Neutrophil (primary cell): ENCODE measurements at regions not wholly inside any gene's neighbourhood (a gene's known extent, or its start where the extent isn't known, plus 50 kb on each side); places are given as distances from the start of the nearest gene placed in this dataset.

Source experiments
- H3K27ac ChIP-seq: fragments of 200-600 bp; sonication (generic); 2 replicates; pipeline ENCODE4 v1.5.1; 2016; ENCODE audit warnings: mild to moderate bottlenecking, moderate library complexity
- H3K27me3 ChIP-seq: fragments of 200-600 bp; sonication (generic); 2 replicates; pipeline ENCODE4 v1.6.0; 2016; ENCODE audit warnings: mild to moderate bottlenecking
- H3K36me3 ChIP-seq: fragments of 200-600 bp; sonication (generic); 2 replicates; pipeline ENCODE4 v1.5.1; 2017
- H3K4me1 ChIP-seq, 2 experiments: fragments of 200-600 bp in 1 of 2; sonication (generic) in 1 of 2; 1 replicate in 1 of 2; 2 replicates in 1 of 2; pipeline versions ENCODE4 v1.5.1 to v1.6.1; 2013 to 2016; ENCODE audit warnings: low read depth in 1 of 2, low read length in 1 of 2, mild to moderate bottlenecking in 1 of 2, moderate library complexity in 1 of 2; ENCODE audit not compliant: control insufficient read depth in 1 of 2, insufficient read depth in 1 of 2
- H3K4me3 ChIP-seq, 2 experiments: fragments of 200-600 bp in 1 of 2; sonication (generic) in 1 of 2; 1 replicate in 1 of 2; 2 replicates in 1 of 2; pipeline ENCODE4 v1.5.1; 2013 to 2016; ENCODE audit warnings: low read depth in 1 of 2, low read length in 1 of 2, mild to moderate bottlenecking in 1 of 2, moderate library complexity in 1 of 2
- H3K9me3 ChIP-seq: fragments of 200-600 bp; sonication (generic); 2 replicates; pipeline ENCODE4 v1.5.1; 2016
- TF ChIP-seq, protein P1 (sequence below): fragments of 200-600 bp; sonication (generic); IDR thresholded peaks from 2 replicates; pipeline ENCODE4 v1.5.1; 2016; ENCODE audit warnings: antibody characterized with exemption

DNA sequence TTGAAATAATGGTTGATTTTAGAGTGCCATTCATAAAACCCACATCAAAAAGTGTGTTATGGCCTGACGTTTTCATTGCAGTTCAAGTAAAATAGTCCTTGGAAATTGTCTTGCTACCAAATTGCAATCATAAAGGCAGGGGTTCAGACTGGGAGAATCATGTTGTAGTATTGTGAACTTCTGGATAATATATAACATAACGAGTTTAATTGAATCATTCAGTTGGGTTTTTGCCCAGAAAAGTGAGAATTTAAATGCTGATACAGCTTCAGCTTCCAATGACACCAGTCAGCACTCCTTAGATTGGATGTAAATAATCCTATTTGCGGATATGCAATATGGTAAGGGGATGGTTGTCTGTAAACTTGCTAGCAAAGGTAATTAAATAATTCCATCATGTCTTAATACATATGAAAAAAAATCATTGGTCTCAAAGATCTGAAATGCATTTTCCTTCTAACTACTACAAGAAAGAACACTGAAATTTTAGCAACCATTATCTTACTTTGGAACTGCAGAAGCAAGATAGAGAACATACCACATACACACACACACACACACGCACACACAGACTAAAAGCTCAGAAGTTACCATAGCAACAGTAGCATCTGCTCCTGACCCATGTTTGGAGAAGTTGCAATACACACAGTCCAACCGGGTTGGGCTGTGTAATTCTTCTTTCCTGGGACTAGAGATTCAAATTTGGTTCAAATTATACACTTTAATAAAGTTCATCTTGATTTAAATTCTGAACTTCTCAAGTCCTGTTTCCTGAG lies 686.2 kb upstream of the NR2F2 start:
- no peak overlapping the region for H3K4me3 ChIP-seq
- no peaks in the 10 kb centered on the region for H3K4me1 ChIP-seq
- H3K36me3 ChIP-seq: no peaks in the 10 kb centered on the region
- no peaks in the 10 kb centered on the region for H3K9me3 ChIP-seq
- H3K27me3 ChIP-seq: no peaks in the 10 kb centered on the region
- no peak overlapping the region for H3K27ac ChIP-seq
- TF ChIP-seq, protein P1, sequence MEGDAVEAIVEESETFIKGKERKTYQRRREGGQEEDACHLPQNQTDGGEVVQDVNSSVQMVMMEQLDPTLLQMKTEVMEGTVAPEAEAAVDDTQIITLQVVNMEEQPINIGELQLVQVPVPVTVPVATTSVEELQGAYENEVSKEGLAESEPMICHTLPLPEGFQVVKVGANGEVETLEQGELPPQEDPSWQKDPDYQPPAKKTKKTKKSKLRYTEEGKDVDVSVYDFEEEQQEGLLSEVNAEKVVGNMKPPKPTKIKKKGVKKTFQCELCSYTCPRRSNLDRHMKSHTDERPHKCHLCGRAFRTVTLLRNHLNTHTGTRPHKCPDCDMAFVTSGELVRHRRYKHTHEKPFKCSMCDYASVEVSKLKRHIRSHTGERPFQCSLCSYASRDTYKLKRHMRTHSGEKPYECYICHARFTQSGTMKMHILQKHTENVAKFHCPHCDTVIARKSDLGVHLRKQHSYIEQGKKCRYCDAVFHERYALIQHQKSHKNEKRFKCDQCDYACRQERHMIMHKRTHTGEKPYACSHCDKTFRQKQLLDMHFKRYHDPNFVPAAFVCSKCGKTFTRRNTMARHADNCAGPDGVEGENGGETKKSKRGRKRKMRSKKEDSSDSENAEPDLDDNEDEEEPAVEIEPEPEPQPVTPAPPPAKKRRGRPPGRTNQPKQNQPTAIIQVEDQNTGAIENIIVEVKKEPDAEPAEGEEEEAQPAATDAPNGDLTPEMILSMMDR: no peak

DNA sequence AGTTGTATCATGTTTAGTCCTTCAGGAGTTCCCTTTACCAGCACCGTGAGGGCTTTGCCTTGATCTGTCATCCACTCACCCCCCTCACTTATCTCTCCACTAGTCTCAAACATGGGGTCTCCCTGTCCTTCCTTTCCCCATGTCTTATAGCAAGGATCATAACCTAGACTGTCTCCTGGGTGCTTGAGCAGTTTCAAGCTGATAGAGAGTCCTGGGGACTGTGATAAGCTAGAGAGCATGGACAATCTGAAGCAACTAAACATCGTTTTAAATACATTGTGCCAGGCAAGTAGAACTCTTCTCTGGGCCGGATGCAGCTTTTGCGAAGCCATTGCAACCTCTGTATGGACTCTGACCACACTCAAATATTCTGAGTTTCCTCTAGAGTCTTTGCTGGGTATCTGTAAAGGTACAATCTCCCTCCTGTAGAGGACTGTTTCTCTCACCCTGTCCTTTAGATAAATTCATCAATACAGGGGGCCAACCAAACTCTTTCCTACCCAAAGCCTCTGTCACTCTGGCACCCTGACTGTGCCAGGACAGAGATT lies 684.6 kb upstream of the NR2F2 start:
- no peak overlapping the region for H3K27ac ChIP-seq
- TF ChIP-seq, protein P1: no peak
- H3K27me3 ChIP-seq: no peaks in the 10 kb centered on the region
- H3K36me3 ChIP-seq: no peaks in the 10 kb centered on the region
- no peak overlapping the region for H3K4me3 ChIP-seq
- no peaks in the 10 kb centered on the region for H3K9me3 ChIP-seq
- H3K4me1 ChIP-seq: no peaks in the 10 kb centered on the region

DNA sequence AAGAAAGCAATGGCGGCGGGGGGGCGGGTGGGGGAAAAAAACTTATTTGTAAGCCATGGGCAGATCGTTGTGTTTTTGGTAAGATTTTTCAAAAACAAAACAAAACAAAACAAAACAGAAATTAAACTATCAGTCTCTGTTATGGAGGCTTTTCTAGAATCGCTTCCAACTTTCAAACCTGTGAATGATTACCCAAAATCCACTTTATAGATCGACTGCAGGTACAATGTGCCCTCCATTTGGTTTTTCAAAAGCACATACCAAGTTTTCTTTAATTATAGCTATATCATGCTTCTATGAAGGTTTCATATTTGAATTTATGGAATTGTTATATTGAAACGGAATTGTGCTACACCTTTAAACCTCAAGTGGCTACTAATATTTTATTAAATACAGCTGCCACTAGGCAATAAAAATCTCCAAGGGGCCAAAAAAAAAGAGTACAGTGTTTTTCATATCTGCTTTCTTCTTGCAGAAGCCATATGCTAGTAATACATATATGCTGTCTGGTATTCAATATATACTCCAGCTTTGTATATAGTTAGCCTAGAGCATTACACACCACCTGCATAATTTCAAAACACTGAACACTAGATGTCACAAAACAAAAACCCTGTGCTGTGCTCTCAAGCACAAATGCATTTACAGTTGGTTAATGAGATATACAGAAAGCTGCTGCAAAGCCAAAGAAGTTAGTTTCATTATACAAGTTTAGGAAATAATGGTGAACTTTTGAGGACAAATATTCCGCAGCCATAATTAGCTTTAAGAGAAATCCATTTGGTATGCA lies 683.8 kb upstream of the NR2F2 start:
- Histone ChIP-seq H3K27me3 (no peaks in the 10 kb centered on the region), H3K4me1 (no peaks in the 10 kb centered on the region), H3K4me3 (no peak overlapping the region), H3K9me3 (no peaks in the 10 kb centered on the region), H3K27ac (no peak overlapping the region), H3K36me3 (no peaks in the 10 kb centered on the region)
- TF ChIP-seq, protein P1: no peak

DNA sequence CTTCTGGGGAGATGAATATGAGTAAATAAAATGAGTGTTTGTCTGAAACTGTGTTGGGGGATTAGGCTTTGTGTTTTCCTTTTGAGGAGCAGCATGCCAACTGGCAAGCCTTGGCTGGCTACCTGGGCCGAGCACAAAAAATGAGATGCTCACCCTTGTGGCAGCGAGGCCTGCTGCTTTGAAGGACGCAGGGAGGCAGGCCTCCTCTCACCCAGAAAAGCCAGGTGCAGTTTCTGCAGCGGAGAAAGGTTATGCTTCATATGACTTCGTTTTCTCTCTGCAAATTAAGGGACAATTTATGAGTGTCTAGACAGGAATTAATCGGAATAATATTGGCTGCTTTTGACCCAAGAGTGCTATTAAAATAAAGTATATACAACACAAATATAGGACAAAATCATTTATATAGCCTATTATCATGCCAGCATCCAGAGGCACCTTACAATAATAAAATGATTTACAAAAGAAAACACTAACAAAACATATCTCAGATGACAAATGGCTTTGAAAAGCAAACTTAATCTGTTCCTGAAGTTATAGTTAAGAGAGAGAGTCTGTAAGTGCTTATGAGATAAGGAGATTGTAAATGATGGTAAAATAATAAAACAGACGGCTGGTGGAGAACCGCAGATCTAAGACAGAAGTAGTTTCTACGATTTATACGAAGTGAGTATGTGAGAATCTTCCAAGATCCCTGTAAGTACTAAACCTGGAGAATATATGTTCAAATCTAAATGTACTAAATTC lies 682.8 kb upstream of the NR2F2 start:
- TF ChIP-seq, protein P1: no peak
- Histone ChIP-seq H3K9me3 (no peaks in the 10 kb centered on the region), H3K4me3 (no peak overlapping the region), H3K4me1 (no peaks in the 10 kb centered on the region), H3K27me3 (no peaks in the 10 kb centered on the region), H3K27ac (no peak overlapping the region), H3K36me3 (no peaks in the 10 kb centered on the region)

DNA sequence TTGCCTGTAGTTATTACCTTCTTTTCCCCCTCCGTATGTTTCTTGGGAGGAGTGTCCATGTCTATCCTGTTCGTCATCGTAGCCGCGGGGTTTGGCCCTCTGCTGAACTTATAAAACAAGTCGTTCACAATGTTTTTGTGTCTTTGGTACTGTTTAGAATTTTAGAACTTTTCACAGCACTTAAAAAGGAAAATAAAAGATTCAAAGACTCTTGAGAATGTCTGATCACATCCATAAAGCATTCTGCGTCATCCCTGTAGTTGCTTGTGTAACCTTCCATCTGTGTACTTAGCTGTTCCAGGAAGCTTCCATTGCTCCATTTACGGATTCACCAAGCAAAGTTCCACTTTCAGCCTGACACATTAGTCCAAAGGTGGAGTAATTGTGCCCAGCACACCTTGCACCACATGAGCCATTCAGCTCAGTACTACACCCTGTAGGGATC lies 677.1 kb upstream of the NR2F2 start:
- Histone ChIP-seq H3K27ac (no peak overlapping the region), H3K27me3 (no peaks in the 10 kb centered on the region), H3K4me3 (no peak overlapping the region), H3K4me1 (no peaks in the 10 kb centered on the region), H3K36me3 (no peaks in the 10 kb centered on the region), H3K9me3 (no peaks in the 10 kb centered on the region)
- TF ChIP-seq, protein P1: no peak
